ENCODE measurements at regions not wholly inside any gene's neighbourhood (a gene's known extent, or its start where the extent isn't known, plus 50 kb on each side); places are given as distances from the start of the nearest gene placed in this dataset.

- H3K9ac ChIP-seq (ENCODE audit: low read length): peak overlapping the region; percentile 86
- no peak overlapping the region for H3K4ac ChIP-seq (ENCODE audit: low read depth in 1 of 2, low read length in 2 of 2)
- H3K79me1 ChIP-seq (replicated peaks; ENCODE audit: low read length, poor library complexity, severe bottlenecking): no peaks in the 10 kb centered on the region
These were observed 614.7 kb downstream of the EBF1 start for GRCh38 chr5:158485047-158485446.

GRCh38 chr5:158484150-158484549, 615.6 kb downstream of the EBF1 start:
- no peak overlapping the region for H2AFZ ChIP-seq (ENCODE audit: low read depth, low read length)
- H4K8ac ChIP-seq (ENCODE audit: low read length): no peak overlapping the region
- H3K4me3 ChIP-seq (ENCODE audit: insufficient read depth in 1 of 2, low read depth in 1 of 2, low read length in 2 of 2): no peak overlapping the region
- H3K23ac ChIP-seq (ENCODE audit: low read length in 2 of 2): no peak overlapping the region
- no peak overlapping the region for H2BK15ac ChIP-seq (ENCODE audit: low read depth, poor library complexity, severe bottlenecking)
- H3K27ac ChIP-seq (ENCODE audit: low read length, poor library complexity, severe bottlenecking): no peak overlapping the region
- no peak overlapping the region for H3K18ac ChIP-seq (ENCODE audit: low read depth in 1 of 2, low read length in 2 of 2)
- H3K9ac ChIP-seq (ENCODE audit: low read length): peak overlapping the region; percentile 86
- no peak overlapping the region for H3K4ac ChIP-seq (ENCODE audit: low read depth in 1 of 2, low read length in 2 of 2)
- H2BK12ac ChIP-seq (ENCODE audit: low read length in 2 of 2): no peak overlapping the region
- no peaks in the 10 kb centered on the region for H3K36me3 ChIP-seq (ENCODE audit: control insufficient read depth in 1 of 2, insufficient read depth in 2 of 2, low read depth in 1 of 2, low read length in 2 of 2)
- H2AK5ac ChIP-seq (ENCODE audit: low read length, severe bottlenecking): no peak overlapping the region
- H3K79me1 ChIP-seq (replicated peaks; ENCODE audit: low read length, poor library complexity, severe bottlenecking): no peaks in the 10 kb centered on the region
- no peak for DNase-seq
- WGBS: 100% methylated on average over 1 of the region's 1 CpG
- H3K27me3 ChIP-seq (ENCODE audit: control insufficient read depth in 1 of 2, insufficient read depth in 1 of 2, low read length in 2 of 2): no peaks in the 10 kb centered on the region
- H3K14ac ChIP-seq (ENCODE audit: low read length in 2 of 2): no peak overlapping the region
- no peak overlapping the region for H3K4me2 ChIP-seq (ENCODE audit: low read length, poor library complexity, severe bottlenecking)
- no peaks in the 10 kb centered on the region for H3K9me3 ChIP-seq (ENCODE audit: control insufficient read depth, low read length)
- H2BK120ac ChIP-seq (ENCODE audit: low read depth, low read length): no peak overlapping the region
- H2BK5ac ChIP-seq (ENCODE audit: low read depth, low read length, poor library complexity, severe bottlenecking): no peak overlapping the region
- H4K91ac ChIP-seq (ENCODE audit: low read length): no peak overlapping the region
- peaks cover 3% of the 10 kb centered on the region for H3K4me1 ChIP-seq (ENCODE audit: control insufficient read depth, insufficient read depth, low read depth, low read length)

More at GRCh38 chr5:158485047-158485446, 614.7 kb downstream of the EBF1 start:
- peaks cover 3% of the 10 kb centered on the region for H3K4me1 ChIP-seq (ENCODE audit: control insufficient read depth, insufficient read depth, low read depth, low read length)
- H4K8ac ChIP-seq (ENCODE audit: low read length): no peak overlapping the region
- no peaks in the 10 kb centered on the region for H3K9me3 ChIP-seq (ENCODE audit: control insufficient read depth, low read length)
- no peaks in the 10 kb centered on the region for H3K27me3 ChIP-seq (ENCODE audit: control insufficient read depth in 1 of 2, insufficient read depth in 1 of 2, low read length in 2 of 2)
- no peak overlapping the region for H2BK5ac ChIP-seq (ENCODE audit: low read depth, low read length, poor library complexity, severe bottlenecking)
- H3K4me2 ChIP-seq (ENCODE audit: low read length, poor library complexity, severe bottlenecking): no peak overlapping the region
- no peaks in the 10 kb centered on the region for H3K36me3 ChIP-seq (ENCODE audit: control insufficient read depth in 1 of 2, insufficient read depth in 2 of 2, low read depth in 1 of 2, low read length in 2 of 2)
- H3K18ac ChIP-seq (ENCODE audit: low read depth in 1 of 2, low read length in 2 of 2): no peak overlapping the region
- no peak overlapping the region for H2BK15ac ChIP-seq (ENCODE audit: low read depth, poor library complexity, severe bottlenecking)
- peak overlapping the region; percentile 29 for H3K27ac ChIP-seq (ENCODE audit: low read length, poor library complexity, severe bottlenecking)
- no peak for DNase-seq
- H3K23ac ChIP-seq (ENCODE audit: low read length in 2 of 2): no peak overlapping the region
- no peak overlapping the region for H2BK12ac ChIP-seq (ENCODE audit: low read length in 2 of 2)
- H4K91ac ChIP-seq (ENCODE audit: low read length): no peak overlapping the region
- 90% methylated on average over 6 of the region's 10 CpGs for WGBS
- H2BK120ac ChIP-seq (ENCODE audit: low read depth, low read length): no peak overlapping the region
- no peak overlapping the region for H2AFZ ChIP-seq (ENCODE audit: low read depth, low read length)
- peak overlapping the region in 1 of 2 experiments; percentile 16 for H3K4me3 ChIP-seq (ENCODE audit: insufficient read depth in 1 of 2, low read depth in 1 of 2, low read length in 2 of 2)
- H3K14ac ChIP-seq (ENCODE audit: low read length in 2 of 2): no peak overlapping the region
- H2AK5ac ChIP-seq (ENCODE audit: low read length, severe bottlenecking): peak overlapping the region; percentile 23

GRCh38 chr5:158483281-158483860, 616.3 kb downstream of the EBF1 start:
- no peak overlapping the region for H3K4me2 ChIP-seq (ENCODE audit: low read length, poor library complexity, severe bottlenecking)
- H3K79me1 ChIP-seq (replicated peaks; ENCODE audit: low read length, poor library complexity, severe bottlenecking): no peaks in the 10 kb centered on the region
- H3K4me1 ChIP-seq (ENCODE audit: control insufficient read depth, insufficient read depth, low read depth, low read length): peaks cover 3% of the 10 kb centered on the region
- no peak overlapping the region for H2BK5ac ChIP-seq (ENCODE audit: low read depth, low read length, poor library complexity, severe bottlenecking)
- H3K18ac ChIP-seq (ENCODE audit: low read depth in 1 of 2, low read length in 2 of 2): no peak overlapping the region
- H3K23ac ChIP-seq (ENCODE audit: low read length in 2 of 2): no peak overlapping the region
- H3K14ac ChIP-seq (ENCODE audit: low read length in 2 of 2): no peak overlapping the region
- H3K36me3 ChIP-seq (ENCODE audit: control insufficient read depth in 1 of 2, insufficient read depth in 2 of 2, low read depth in 1 of 2, low read length in 2 of 2): no peaks in the 10 kb centered on the region
- H2AK5ac ChIP-seq (ENCODE audit: low read length, severe bottlenecking): no peak overlapping the region
- peak; percentile 1 for DNase-seq
- H3K4ac ChIP-seq (ENCODE audit: low read depth in 1 of 2, low read length in 2 of 2): no peak overlapping the region
- H4K8ac ChIP-seq (ENCODE audit: low read length): no peak overlapping the region
- no peak overlapping the region for H4K91ac ChIP-seq (ENCODE audit: low read length)
- no peak overlapping the region for H2BK15ac ChIP-seq (ENCODE audit: low read depth, poor library complexity, severe bottlenecking)
- H3K9me3 ChIP-seq (ENCODE audit: control insufficient read depth, low read length): no peaks in the 10 kb centered on the region
- WGBS: 57% methylated on average over 6 of the region's 6 CpGs
- peak overlapping the region; percentile 86 for H3K9ac ChIP-seq (ENCODE audit: low read length)
- no peak overlapping the region for H3K27ac ChIP-seq (ENCODE audit: low read length, poor library complexity, severe bottlenecking)
- H2AFZ ChIP-seq (ENCODE audit: low read depth, low read length): no peak overlapping the region
- no peak overlapping the region for H2BK120ac ChIP-seq (ENCODE audit: low read depth, low read length)
- H3K27me3 ChIP-seq (ENCODE audit: control insufficient read depth in 1 of 2, insufficient read depth in 1 of 2, low read length in 2 of 2): no peaks in the 10 kb centered on the region
- H2BK12ac ChIP-seq (ENCODE audit: low read length in 2 of 2): no peak overlapping the region
- no peak overlapping the region for H3K4me3 ChIP-seq (ENCODE audit: insufficient read depth in 1 of 2, low read depth in 1 of 2, low read length in 2 of 2)

- Histone ChIP-seq H3K18ac (ENCODE audit: low read depth in 1 of 2, low read length in 2 of 2) (peak overlapping the region in 1 of 2 experiments; percentile 23), H3K4me1 (ENCODE audit: control insufficient read depth, insufficient read depth, low read depth, low read length) (peaks cover 5% of the 10 kb centered on the region), H2AFZ (ENCODE audit: low read depth, low read length) (no peak overlapping the region), H2BK15ac (ENCODE audit: low read depth, poor library complexity, severe bottlenecking) (no peak overlapping the region), H3K4me3 (ENCODE audit: insufficient read depth in 1 of 2, low read depth in 1 of 2, low read length in 2 of 2) (no peak overlapping the region), H2BK12ac (ENCODE audit: low read length in 2 of 2) (no peak overlapping the region), H2BK5ac (ENCODE audit: low read depth, low read length, poor library complexity, severe bottlenecking) (no peak overlapping the region), H3K27me3 (ENCODE audit: control insufficient read depth in 1 of 2, insufficient read depth in 1 of 2, low read length in 2 of 2) (peaks cover 0 to 4% of the 10 kb centered on the region in 2 experiments), H3K9me3 (ENCODE audit: control insufficient read depth, low read length) (no peaks in the 10 kb centered on the region), H3K36me3 (ENCODE audit: control insufficient read depth in 1 of 2, insufficient read depth in 2 of 2, low read depth in 1 of 2, low read length in 2 of 2) (no peaks in the 10 kb centered on the region), H3K4me2 (ENCODE audit: low read length, poor library complexity, severe bottlenecking) (no peak overlapping the region), H3K4ac (ENCODE audit: low read depth in 1 of 2, low read length in 2 of 2) (no peak overlapping the region), H4K91ac (ENCODE audit: low read length) (no peak overlapping the region), H4K8ac (ENCODE audit: low read length) (no peak overlapping the region), H2BK120ac (ENCODE audit: low read depth, low read length) (no peak overlapping the region), H3K23ac (ENCODE audit: low read length in 2 of 2) (no peak overlapping the region), H3K14ac (ENCODE audit: low read length in 2 of 2) (no peak overlapping the region), H3K9ac (ENCODE audit: low read length) (no peak overlapping the region), H3K79me1 (replicated peaks; ENCODE audit: low read length, poor library complexity, severe bottlenecking) (no peaks in the 10 kb centered on the region), H2AK5ac (ENCODE audit: low read length, severe bottlenecking) (no peak overlapping the region), H3K27ac (ENCODE audit: low read length, poor library complexity, severe bottlenecking) (no peak overlapping the region)
- WGBS: 83% methylated on average over 2 of the region's 2 CpGs
- DNase-seq: no peak
These were observed 617.6 kb downstream of the EBF1 start for GRCh38 chr5:158482125-158482524.

All from mesenchymal stem cell (in vitro differentiated cells and primary cell).